ENCODE measurements at regions not wholly inside any gene's neighbourhood (a gene's known extent, or its start where the extent isn't known, plus 50 kb on each side); places are given as distances from the start of the nearest gene placed in this dataset.

DNA sequence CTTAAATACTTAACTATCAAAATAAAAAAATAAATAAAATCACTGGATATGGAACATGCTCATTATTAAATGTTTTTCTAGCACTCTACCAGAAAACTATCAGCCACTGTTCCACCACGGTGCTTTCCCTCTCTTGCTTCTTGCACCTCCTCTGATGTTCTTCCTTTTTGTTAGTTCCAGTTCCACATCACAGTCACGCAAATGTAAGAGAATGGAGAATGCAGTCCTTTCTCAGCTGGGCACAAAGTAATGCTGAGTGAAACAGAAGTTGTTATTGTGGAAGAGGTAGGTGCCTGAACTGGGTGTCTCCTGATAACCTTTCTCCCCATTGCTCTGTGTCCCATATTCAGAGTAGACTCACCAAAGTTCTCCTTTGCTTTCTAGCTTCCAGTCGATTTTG, 1116.9 kb upstream of the TMEM132C start:
- TF ChIP-seq, protein P1, sequence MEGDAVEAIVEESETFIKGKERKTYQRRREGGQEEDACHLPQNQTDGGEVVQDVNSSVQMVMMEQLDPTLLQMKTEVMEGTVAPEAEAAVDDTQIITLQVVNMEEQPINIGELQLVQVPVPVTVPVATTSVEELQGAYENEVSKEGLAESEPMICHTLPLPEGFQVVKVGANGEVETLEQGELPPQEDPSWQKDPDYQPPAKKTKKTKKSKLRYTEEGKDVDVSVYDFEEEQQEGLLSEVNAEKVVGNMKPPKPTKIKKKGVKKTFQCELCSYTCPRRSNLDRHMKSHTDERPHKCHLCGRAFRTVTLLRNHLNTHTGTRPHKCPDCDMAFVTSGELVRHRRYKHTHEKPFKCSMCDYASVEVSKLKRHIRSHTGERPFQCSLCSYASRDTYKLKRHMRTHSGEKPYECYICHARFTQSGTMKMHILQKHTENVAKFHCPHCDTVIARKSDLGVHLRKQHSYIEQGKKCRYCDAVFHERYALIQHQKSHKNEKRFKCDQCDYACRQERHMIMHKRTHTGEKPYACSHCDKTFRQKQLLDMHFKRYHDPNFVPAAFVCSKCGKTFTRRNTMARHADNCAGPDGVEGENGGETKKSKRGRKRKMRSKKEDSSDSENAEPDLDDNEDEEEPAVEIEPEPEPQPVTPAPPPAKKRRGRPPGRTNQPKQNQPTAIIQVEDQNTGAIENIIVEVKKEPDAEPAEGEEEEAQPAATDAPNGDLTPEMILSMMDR (IDR thresholded peaks at IDR 0.05): no peak
- no peak for TF ChIP-seq ZFX (IDR thresholded peaks at IDR 0.05; ENCODE audit: borderline replicate concordance)
